ENCODE measurements at regions not wholly inside any gene's neighbourhood (a gene's known extent, or its start where the extent isn't known, plus 50 kb on each side); places are given as distances from the start of the nearest gene placed in this dataset.

GRCh38 chr12:67879937-67880336, 109.3 kb upstream of the IFNG-AS1 start:
- ChIA-PET CTCF (interaction anchor here (0.6 kb wide), 1 partner anchor 235 kb away, joined by 4 read pairs; no protein-coding TSS in a partner anchor), POLR2A (ENCODE audit: low non-redundant PET) (no interaction called here)
- no peak for TF ChIP-seq CTCF (conservative IDR thresholded peaks at IDR 0.05; ENCODE audit: low read depth)
- H3K27ac ChIP-seq = no peak overlapping the region
- no peak for DNase-seq (ENCODE audit: low spot score)

- DNase-seq (ENCODE audit: low spot score) = peak; percentile 55
- TF ChIP-seq CTCF (conservative IDR thresholded peaks at IDR 0.05; ENCODE audit: low read depth) = no peak
Measured at GRCh38 chr12:67881565-67881964, 107.7 kb upstream of the IFNG-AS1 start.

GRCh38 chr12:67884596-67884995, 104.7 kb upstream of the IFNG-AS1 start:
- TF ChIP-seq CTCF (conservative IDR thresholded peaks at IDR 0.05; ENCODE audit: low read depth) = no peak
- no peak overlapping the region for H3K27ac ChIP-seq
- no peak for DNase-seq (ENCODE audit: low spot score)
- ChIA-PET POLR2A (ENCODE audit: low non-redundant PET) (no interaction called here), CTCF (no interaction called here)

More at GRCh38 chr12:67881565-67881964, 107.7 kb upstream of the IFNG-AS1 start:
- ChIA-PET POLR2A (ENCODE audit: low non-redundant PET) (no interaction called here), CTCF (no interaction called here)
- no peak overlapping the region for H3K27ac ChIP-seq

- no peak for TF ChIP-seq CTCF (conservative IDR thresholded peaks at IDR 0.05; ENCODE audit: low read depth)
- CTCF ChIA-PET = no interaction called here
- POLR2A ChIA-PET (ENCODE audit: low non-redundant PET) = no interaction called here
Measured at GRCh38 chr12:67885375-67886169, 103.7 kb upstream of the IFNG-AS1 start.

GRCh38 chr12:67887065-67887464, 102.2 kb upstream of the IFNG-AS1 start:
- no peak for TF ChIP-seq CTCF (conservative IDR thresholded peaks at IDR 0.05; ENCODE audit: low read depth)
- POLR2A ChIA-PET (ENCODE audit: low non-redundant PET) = no interaction called here
- no peak for DNase-seq (ENCODE audit: low spot score)
- no peak overlapping the region for H3K27ac ChIP-seq
- CTCF ChIA-PET = no interaction called here

More at GRCh38 chr12:67885375-67886169, 103.7 kb upstream of the IFNG-AS1 start:
- H3K27ac ChIP-seq = no peak overlapping the region
- DNase-seq (ENCODE audit: low spot score) = no peak

GRCh38 chr12:67889931-67890330, 99.3 kb upstream of the IFNG-AS1 start:
- no peak overlapping the region for H3K27ac ChIP-seq
- ChIA-PET CTCF (no interaction called here), POLR2A (ENCODE audit: low non-redundant PET) (no interaction called here)
- no peak for DNase-seq (ENCODE audit: low spot score)
- TF ChIP-seq CTCF (conservative IDR thresholded peaks at IDR 0.05; ENCODE audit: low read depth) = no peak
